GM12891 (cell line): ENCODE measurements at regions not wholly inside any gene's neighbourhood (a gene's known extent, or its start where the extent isn't known, plus 50 kb on each side); places are given as distances from the start of the nearest gene placed in this dataset.

ENCODE experiments used
- DNase-seq: peaks from one replicate; pipeline ENCODE4 v3.0.0; 2011; ENCODE audit warnings: low spot score; ENCODE audit not compliant: insufficient read length
- FAIRE-seq: peaks from 2 replicates; lab custom pipeline; 2011; peaks lifted over from hg19 to GRCh38; lab: Jason Lieb, UNC
- PAX5 ChIP-seq: IDR thresholded peaks from 2 replicates; pipeline ENCODE4 v1.6.1; 2011; ENCODE audit warnings: low read length, moderate library complexity, mild to moderate bottlenecking; ENCODE audit not compliant: insufficient read depth, severe bottlenecking
- POLR2A ChIP-seq: IDR thresholded peaks from 2 replicates; pipeline ENCODE4 v1.6.1; 2011; ENCODE audit warnings: low read depth, low read length, control low read depth
- POLR2AphosphoS5 ChIP-seq: IDR thresholded peaks from 2 replicates; pipeline ENCODE4 v1.6.1; 2011; ENCODE audit warnings: low read depth, low read length, control low read depth
- POU2F2 ChIP-seq: IDR thresholded peaks from 2 replicates; pipeline ENCODE4 v1.6.1; 2011; ENCODE audit warnings: low read depth, mild to moderate bottlenecking, control low read depth, low read length, moderate library complexity
- SPI1 ChIP-seq: IDR thresholded peaks from 2 replicates; pipeline ENCODE4 v1.6.1; 2011; ENCODE audit warnings: low read depth, low read length, control low read depth
- TAF1 ChIP-seq: IDR thresholded peaks from 2 replicates; pipeline ENCODE4 v1.6.1; 2011; ENCODE audit warnings: low read depth, low read length, control low read depth

GRCh38 chr2:67006373-67006960 is 390.7 kb upstream of the ETAA1 start:
- no peak for FAIRE-seq
- TF ChIP-seq SPI1, result no peak
- no peak for TF ChIP-seq TAF1
- no peak for TF ChIP-seq POU2F2
- TF ChIP-seq PAX5, result no peak
- TF ChIP-seq POLR2AphosphoS5, result no peak
- TF ChIP-seq POLR2A, result no peak
- no peak for DNase-seq

- DNase-seq, result no peak
- no peak for TF ChIP-seq POLR2AphosphoS5
- TF ChIP-seq TAF1, result no peak
- TF ChIP-seq PAX5, result no peak
- FAIRE-seq, result no peak
Observed at GRCh38 chr2:67008155-67008554, 389.0 kb upstream of the ETAA1 start.

GRCh38 chr2:67012165-67012564 is 385.0 kb upstream of the ETAA1 start:
- TF ChIP-seq TAF1, result no peak
- no peak for DNase-seq
- no peak for FAIRE-seq

GRCh38 chr2:67013821-67014220 is 383.3 kb upstream of the ETAA1 start:
- DNase-seq (no peak), FAIRE-seq (no peak)

GRCh38 chr2:67015681-67016080 is 381.5 kb upstream of the ETAA1 start:
- no peak for TF ChIP-seq PAX5
- no peak for TF ChIP-seq SPI1
- no peak for TF ChIP-seq POU2F2
- TF ChIP-seq POLR2AphosphoS5, result no peak
- no peak for DNase-seq
- FAIRE-seq, result no peak

More at GRCh38 chr2:67013821-67014220, 383.3 kb upstream of the ETAA1 start:
- no peak for TF ChIP-seq POLR2A
- no peak for TF ChIP-seq TAF1
- TF ChIP-seq POLR2AphosphoS5, result no peak
- TF ChIP-seq POU2F2, result no peak
- no peak for TF ChIP-seq PAX5
- TF ChIP-seq SPI1, result no peak

- TF ChIP-seq TAF1 (no peak), POU2F2 (no peak), SPI1 (no peak), POLR2AphosphoS5 (no peak), PAX5 (no peak), POLR2A (no peak)
- DNase-seq, result no peak
- FAIRE-seq, result no peak
Observed at GRCh38 chr2:67018301-67018700, 378.8 kb upstream of the ETAA1 start.

- no peak for FAIRE-seq
- no peak for DNase-seq
- no peak for TF ChIP-seq POU2F2
- no peak for TF ChIP-seq POLR2A
- TF ChIP-seq TAF1, result no peak
- no peak for TF ChIP-seq SPI1
- TF ChIP-seq POLR2AphosphoS5, result no peak
- no peak for TF ChIP-seq PAX5
Observed at GRCh38 chr2:67032076-67032475, 365.1 kb upstream of the ETAA1 start.

- TF ChIP-seq POLR2A, result no peak
- no peak for TF ChIP-seq TAF1
- TF ChIP-seq POLR2AphosphoS5, result no peak
- TF ChIP-seq SPI1, result no peak
- no peak for TF ChIP-seq PAX5
- TF ChIP-seq POU2F2, result no peak
- FAIRE-seq (no peak), DNase-seq (no peak)
Observed at GRCh38 chr2:67036444-67036843, 360.7 kb upstream of the ETAA1 start.

- TF ChIP-seq POU2F2 (no peak), SPI1 (no peak), POLR2A (no peak)
- no peak for DNase-seq
- no peak for FAIRE-seq
Observed at GRCh38 chr2:67037655-67038054, 359.5 kb upstream of the ETAA1 start.

- FAIRE-seq (no peak), DNase-seq (no peak)
- TF ChIP-seq POLR2AphosphoS5, result no peak
- no peak for TF ChIP-seq POU2F2
- TF ChIP-seq PAX5, result no peak
- no peak for TF ChIP-seq TAF1
- TF ChIP-seq SPI1, result no peak
- no peak for TF ChIP-seq POLR2A
Observed at GRCh38 chr2:67038195-67038594, 358.9 kb upstream of the ETAA1 start.

- FAIRE-seq, result no peak
- TF ChIP-seq POLR2AphosphoS5 (no peak), POU2F2 (no peak), PAX5 (no peak), SPI1 (no peak), POLR2A (no peak), TAF1 (no peak)
- no peak for DNase-seq
Observed at GRCh38 chr2:67039058-67039457, 358.1 kb upstream of the ETAA1 start.
